ENCODE measurements at regions not wholly inside any gene's neighbourhood (a gene's known extent, or its start where the extent isn't known, plus 50 kb on each side); places are given as distances from the start of the nearest gene placed in this dataset.
"Not testable (repeated sequence)": the region's sequence is repeated elsewhere in the genome, so short reads cannot be mapped to it uniquely, and the experiment has no call there.

GRCh38 chr9:41047792-41048191 lies 80.7 kb downstream of the FOXD4L6 start:
- TF ChIP-seq, protein P1, sequence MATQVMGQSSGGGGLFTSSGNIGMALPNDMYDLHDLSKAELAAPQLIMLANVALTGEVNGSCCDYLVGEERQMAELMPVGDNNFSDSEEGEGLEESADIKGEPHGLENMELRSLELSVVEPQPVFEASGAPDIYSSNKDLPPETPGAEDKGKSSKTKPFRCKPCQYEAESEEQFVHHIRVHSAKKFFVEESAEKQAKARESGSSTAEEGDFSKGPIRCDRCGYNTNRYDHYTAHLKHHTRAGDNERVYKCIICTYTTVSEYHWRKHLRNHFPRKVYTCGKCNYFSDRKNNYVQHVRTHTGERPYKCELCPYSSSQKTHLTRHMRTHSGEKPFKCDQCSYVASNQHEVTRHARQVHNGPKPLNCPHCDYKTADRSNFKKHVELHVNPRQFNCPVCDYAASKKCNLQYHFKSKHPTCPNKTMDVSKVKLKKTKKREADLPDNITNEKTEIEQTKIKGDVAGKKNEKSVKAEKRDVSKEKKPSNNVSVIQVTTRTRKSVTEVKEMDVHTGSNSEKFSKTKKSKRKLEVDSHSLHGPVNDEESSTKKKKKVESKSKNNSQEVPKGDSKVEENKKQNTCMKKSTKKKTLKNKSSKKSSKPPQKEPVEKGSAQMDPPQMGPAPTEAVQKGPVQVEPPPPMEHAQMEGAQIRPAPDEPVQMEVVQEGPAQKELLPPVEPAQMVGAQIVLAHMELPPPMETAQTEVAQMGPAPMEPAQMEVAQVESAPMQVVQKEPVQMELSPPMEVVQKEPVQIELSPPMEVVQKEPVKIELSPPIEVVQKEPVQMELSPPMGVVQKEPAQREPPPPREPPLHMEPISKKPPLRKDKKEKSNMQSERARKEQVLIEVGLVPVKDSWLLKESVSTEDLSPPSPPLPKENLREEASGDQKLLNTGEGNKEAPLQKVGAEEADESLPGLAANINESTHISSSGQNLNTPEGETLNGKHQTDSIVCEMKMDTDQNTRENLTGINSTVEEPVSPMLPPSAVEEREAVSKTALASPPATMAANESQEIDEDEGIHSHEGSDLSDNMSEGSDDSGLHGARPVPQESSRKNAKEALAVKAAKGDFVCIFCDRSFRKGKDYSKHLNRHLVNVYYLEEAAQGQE (IDR thresholded peaks at IDR 0.05; ENCODE audit: low read depth, low read length), result not testable (repeated sequence)
- not testable (repeated sequence) for TF ChIP-seq POLR2AphosphoS5 (IDR thresholded peaks at IDR 0.05; ENCODE audit: low read depth, low read length); CTCF (IDR thresholded peaks at IDR 0.05); RFX5 (IDR thresholded peaks at IDR 0.05; ENCODE audit: low read length); EP300 (IDR thresholded peaks at IDR 0.05; ENCODE audit: borderline replicate concordance in 1 of 2, low read depth in 1 of 2, low read length in 1 of 2); FOXJ3 (CRISPR knock-in tag; IDR thresholded peaks at IDR 0.05); MAX (IDR thresholded peaks at IDR 0.05; ENCODE audit: low read depth); MXI1 (IDR thresholded peaks at IDR 0.05; ENCODE audit: low read depth, low read length); RAD21 (IDR thresholded peaks at IDR 0.05; ENCODE audit: low read length); ELF1 (IDR thresholded peaks at IDR 0.05)
- TF ChIP-seq, protein P2, sequence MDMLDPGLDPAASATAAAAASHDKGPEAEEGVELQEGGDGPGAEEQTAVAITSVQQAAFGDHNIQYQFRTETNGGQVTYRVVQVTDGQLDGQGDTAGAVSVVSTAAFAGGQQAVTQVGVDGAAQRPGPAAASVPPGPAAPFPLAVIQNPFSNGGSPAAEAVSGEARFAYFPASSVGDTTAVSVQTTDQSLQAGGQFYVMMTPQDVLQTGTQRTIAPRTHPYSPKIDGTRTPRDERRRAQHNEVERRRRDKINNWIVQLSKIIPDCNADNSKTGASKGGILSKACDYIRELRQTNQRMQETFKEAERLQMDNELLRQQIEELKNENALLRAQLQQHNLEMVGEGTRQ (IDR thresholded peaks at IDR 0.05; ENCODE audit: borderline replicate concordance, low read depth, low read length), result not testable (repeated sequence)
